ENCODE measurements at regions not wholly inside any gene's neighbourhood (a gene's known extent, or its start where the extent isn't known, plus 50 kb on each side); places are given as distances from the start of the nearest gene placed in this dataset.

DNA sequence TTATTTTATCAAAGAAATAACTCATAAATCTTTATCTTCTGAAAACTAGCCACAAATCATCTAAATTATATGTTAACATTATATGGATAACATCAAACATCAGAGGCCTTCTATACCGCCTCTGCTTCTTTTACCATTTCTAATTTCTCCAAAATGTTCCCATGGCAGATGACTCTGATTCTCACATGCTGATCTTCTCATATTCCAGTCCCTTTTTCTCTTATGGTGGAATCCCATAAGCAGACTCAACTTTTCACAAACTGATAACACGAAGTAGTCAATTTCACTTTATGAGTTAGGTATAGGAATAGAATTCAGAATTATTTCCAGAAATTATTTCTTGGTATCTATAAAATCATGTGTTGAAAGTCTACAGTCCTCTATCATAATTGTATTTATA lies 212.3 kb downstream of the ENC1 start:
- no peak for TF ChIP-seq CTCF (IDR thresholded peaks at IDR 0.05; ENCODE audit: borderline replicate concordance, insufficient read depth, low read depth, low read length)
- H3K4me3 ChIP-seq (ENCODE audit: low read depth, low read length), result no peak overlapping the region

DNA sequence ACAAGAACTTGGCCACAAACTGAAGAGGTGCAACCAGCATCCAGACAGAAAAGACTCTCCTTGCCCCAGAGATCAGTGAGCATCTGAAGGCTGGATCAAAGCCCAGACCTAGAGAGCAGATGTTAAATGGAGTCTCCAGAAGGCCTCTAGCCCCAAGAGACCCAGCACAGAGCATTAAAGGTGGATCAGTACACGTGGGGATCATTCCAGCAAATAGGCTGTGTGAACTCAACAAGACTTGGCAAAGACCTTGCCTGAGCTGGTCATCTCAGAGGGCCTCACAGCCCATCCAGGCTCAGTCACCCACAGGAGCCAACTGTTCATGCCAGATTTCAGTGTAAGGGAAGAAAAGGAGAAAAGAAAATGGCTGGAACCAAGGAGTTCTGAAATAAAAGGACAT lies 214.0 kb downstream of the ENC1 start:
- H3K4me3 ChIP-seq (ENCODE audit: low read depth, low read length), result no peak overlapping the region
- no peak for TF ChIP-seq CTCF (IDR thresholded peaks at IDR 0.05; ENCODE audit: borderline replicate concordance, insufficient read depth, low read depth, low read length)

DNA sequence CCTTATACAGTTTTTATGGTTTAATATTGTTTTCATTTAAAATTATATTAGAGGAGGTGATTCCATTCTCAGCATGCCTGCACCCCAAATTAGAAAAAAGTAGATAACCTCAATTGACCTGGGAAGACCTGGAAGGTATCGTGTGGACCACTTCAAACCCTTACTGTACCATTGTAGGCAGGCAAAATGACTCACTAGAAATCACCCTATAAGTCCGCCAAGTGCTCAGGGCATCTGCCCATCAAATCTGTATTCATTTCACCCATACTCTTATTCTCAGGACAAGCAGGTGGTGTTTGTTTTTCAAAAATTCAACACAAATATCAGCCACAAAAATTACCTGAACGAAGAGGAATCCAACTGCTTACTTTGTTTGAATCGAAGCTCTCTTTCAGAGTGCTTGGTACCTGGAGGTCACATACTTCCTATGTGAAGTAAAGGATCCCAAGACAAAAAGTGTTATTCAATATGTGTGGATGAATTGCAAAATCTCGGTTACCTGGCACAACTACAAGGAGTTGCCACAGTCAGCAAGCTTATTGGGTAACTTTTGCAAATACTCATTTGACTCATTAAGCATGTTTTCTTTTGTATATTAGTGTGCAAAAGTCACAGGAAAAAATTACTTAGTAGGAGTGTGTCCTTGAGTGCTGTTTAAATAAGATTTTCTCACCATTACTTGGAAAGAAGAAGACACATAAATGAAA lies 216.2 kb downstream of the ENC1 start:
- no peak overlapping the region for H3K4me3 ChIP-seq (ENCODE audit: low read depth, low read length)
- TF ChIP-seq CTCF (IDR thresholded peaks at IDR 0.05; ENCODE audit: borderline replicate concordance, insufficient read depth, low read depth, low read length), result no peak

DNA sequence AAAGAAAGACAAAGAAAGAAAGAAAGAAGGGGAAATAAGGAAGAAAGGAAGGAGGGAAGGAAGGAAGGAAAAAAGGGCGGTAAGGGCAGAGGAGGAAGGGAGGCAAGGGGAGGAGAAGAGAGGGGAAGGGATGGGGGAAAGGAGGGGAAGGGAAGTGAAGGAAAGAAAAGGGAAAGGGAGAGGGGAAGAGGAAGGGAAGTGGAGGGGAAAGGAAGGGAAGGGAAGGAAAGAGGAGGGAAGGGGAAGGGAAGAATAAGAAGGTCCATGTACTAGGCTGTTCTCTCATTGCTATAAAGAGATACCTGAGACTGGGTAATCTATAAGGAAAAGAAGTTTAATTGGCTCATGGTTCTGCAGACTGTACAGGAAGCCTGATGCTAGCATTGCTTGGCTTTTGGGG lies 217.1 kb downstream of the ENC1 start:
- no peak for TF ChIP-seq CTCF (IDR thresholded peaks at IDR 0.05; ENCODE audit: borderline replicate concordance, insufficient read depth, low read depth, low read length)
- H3K4me3 ChIP-seq (ENCODE audit: low read depth, low read length), result no peak overlapping the region

- H3K4me3 ChIP-seq (ENCODE audit: low read depth, low read length), result no peak overlapping the region
- no peak for TF ChIP-seq CTCF (IDR thresholded peaks at IDR 0.05; ENCODE audit: borderline replicate concordance, insufficient read depth, low read depth, low read length)
Measured at GRCh38 chr5:74422671-74423070, 217.9 kb downstream of the ENC1 start.

GRCh38 chr5:74422030-74422429 lies 218.5 kb downstream of the ENC1 start:
- H3K4me3 ChIP-seq (ENCODE audit: low read depth, low read length), result no peak overlapping the region
- TF ChIP-seq CTCF (IDR thresholded peaks at IDR 0.05; ENCODE audit: borderline replicate concordance, insufficient read depth, low read depth, low read length), result no peak

GRCh38 chr5:74421377-74421776 lies 219.2 kb downstream of the ENC1 start:
- TF ChIP-seq CTCF (IDR thresholded peaks at IDR 0.05; ENCODE audit: borderline replicate concordance, insufficient read depth, low read depth, low read length), result no peak
- no peak overlapping the region for H3K4me3 ChIP-seq (ENCODE audit: low read depth, low read length)
